IMR-90 (cell line): ENCODE measurements at regions not wholly inside any gene's neighbourhood (a gene's known extent, or its start where the extent isn't known, plus 50 kb on each side); places are given as distances from the start of the nearest gene placed in this dataset.

Experiments
- ATAC-seq: fragments of 200-7000 bp; cut with Tn5 transposase; 2 replicates; pipeline ENCODE4 v1.9.1; 2020; ENCODE audit warnings: low read depth, mild to moderate bottlenecking, moderate library complexity
- BruUV-seq: library from RNA; stranded (reverse); fragments of 400-500 nt; replicated peaks from 2 replicates; lab custom pipeline; 2021; lab: Mats Ljungman, UMichigan
- CTCF ChIA-PET: fragments of 300-600 bp; formaldehyde crosslinking; extraction: SDS; loops from one replicate; lab custom pipeline; 2021; ENCODE audit warnings: antibody characterized with exemption; lab: Yijun Ruan, JAX
- POLR2A ChIA-PET: fragments of 300-600 bp; sonication (Branson Sonifier 250); formaldehyde crosslinking; loops from one replicate; lab custom pipeline; 2022; ENCODE audit warnings: antibody characterized with exemption; ENCODE audit not compliant: unreplicated experiment; lab: Charles Lee
- DNase-seq: peaks from one replicate; pipeline ENCODE4 v3.0.0; 2013
- H2AFZ ChIP-seq: replicated peaks from 2 replicates; pipeline ENCODE3; 2013; ENCODE audit warnings: low read length, mild to moderate bottlenecking; ENCODE audit not compliant: poor library complexity
- H2AK5ac ChIP-seq: 2 replicates; pipeline ENCODE4 v1.6.1; 2013; ENCODE audit warnings: low read depth, low read length, inconsistent platforms
- H2AK9ac ChIP-seq: replicated peaks from 2 replicates; pipeline ENCODE3; 2013; ENCODE audit warnings: mild to moderate bottlenecking, low read depth, low read length, moderate library complexity; ENCODE audit not compliant: poor library complexity
- H2BK120ac ChIP-seq: 2 replicates; pipeline ENCODE4 v1.6.1; 2013; ENCODE audit warnings: low read depth, low read length, inconsistent platforms
- H2BK15ac ChIP-seq: 3 replicates; pipeline ENCODE4 v1.6.1; 2013; ENCODE audit warnings: low read depth, low read length, inconsistent platforms
- H2BK20ac ChIP-seq: 2 replicates; pipeline ENCODE4 v1.6.1; 2013; ENCODE audit warnings: low read depth, mild to moderate bottlenecking, inconsistent platforms, low read length, moderate library complexity
- H2BK5ac ChIP-seq: 2 replicates; pipeline ENCODE4 v1.6.1; 2013; ENCODE audit warnings: mild to moderate bottlenecking, low read depth, low read length, inconsistent platforms; ENCODE audit not compliant: poor library complexity, severe bottlenecking
- H3K14ac ChIP-seq: replicated peaks from 2 replicates; pipeline ENCODE4 v1.6.1; 2013; ENCODE audit warnings: low read depth, low read length, inconsistent platforms
- H3K18ac ChIP-seq: 2 replicates; pipeline ENCODE4 v1.6.1; 2013; ENCODE audit warnings: low read depth, low read length, control low read depth
- H3K23ac ChIP-seq: 2 replicates; pipeline ENCODE4 v1.6.1; 2013; ENCODE audit warnings: low read depth, low read length, inconsistent platforms
- H3K27ac ChIP-seq: 2 replicates; pipeline ENCODE4 v1.5.1; 2013; ENCODE audit warnings: mild to moderate bottlenecking, control low read depth, low read length; ENCODE audit not compliant: insufficient read depth
- H3K27me3 ChIP-seq: 2 replicates; pipeline ENCODE4 v1.6.1; 2013; ENCODE audit warnings: low read length; ENCODE audit not compliant: control insufficient read depth, insufficient read depth
- H3K36me3 ChIP-seq: 2 replicates; pipeline ENCODE4 v1.6.1; 2013; ENCODE audit warnings: low read length, mixed read lengths; ENCODE audit not compliant: control insufficient read depth, insufficient read depth
- H3K4ac ChIP-seq: 2 replicates; pipeline ENCODE4 v1.6.1; 2013; ENCODE audit warnings: low read depth, low read length, inconsistent platforms
- H3K4me1 ChIP-seq: 2 replicates; pipeline ENCODE4 v1.6.1; 2013; ENCODE audit warnings: low read length, mixed read lengths; ENCODE audit not compliant: control insufficient read depth, insufficient read depth
- H3K4me2 ChIP-seq: 2 replicates; pipeline ENCODE4 v1.6.1; 2013; ENCODE audit warnings: low read depth, mild to moderate bottlenecking, control low read depth, low read length, moderate library complexity
- H3K4me3 ChIP-seq: 2 replicates; pipeline ENCODE4 v1.5.1; 2013; ENCODE audit warnings: low read depth, mild to moderate bottlenecking, control low read depth, low read length, moderate library complexity; ENCODE audit not compliant: insufficient read depth
- H3K56ac ChIP-seq: 2 replicates; pipeline ENCODE4 v1.6.1; 2013; ENCODE audit warnings: low read length, inconsistent platforms; ENCODE audit not compliant: insufficient read depth; ENCODE audit errors: extremely low read depth
- H3K79me1 ChIP-seq, 2 experiments: 2 replicates each; pipeline ENCODE4 v1.6.1; 2013; ENCODE audit warnings: low read length in 2 of 2, inconsistent platforms in 1 of 2, low read depth in 1 of 2
- H3K9ac ChIP-seq: 2 replicates; pipeline ENCODE4 v1.6.1; 2013; ENCODE audit warnings: low read depth, low read length, control low read depth
- H3K9me1 ChIP-seq: 2 replicates; pipeline ENCODE4 v1.6.1; 2013; ENCODE audit warnings: low read length, inconsistent platforms; ENCODE audit not compliant: insufficient read depth
- H3K9me3 ChIP-seq: 2 replicates; pipeline ENCODE4 v1.6.1; 2013; ENCODE audit warnings: low read length; ENCODE audit not compliant: control insufficient read depth, insufficient read depth
- H4K20me1 ChIP-seq: 2 replicates; pipeline ENCODE4 v1.6.1; 2013; ENCODE audit warnings: low read length, inconsistent platforms; ENCODE audit not compliant: insufficient read depth
- H4K5ac ChIP-seq: 2 replicates; pipeline ENCODE4 v1.6.1; 2013; ENCODE audit warnings: mild to moderate bottlenecking, low read depth, low read length, control low read depth
- H4K8ac ChIP-seq, 2 experiments: 2 replicates each; pipeline ENCODE4 v1.6.1; 2013; ENCODE audit warnings: low read depth in 2 of 2, low read length in 2 of 2, control low read depth in 1 of 2, inconsistent platforms in 1 of 2
- H4K91ac ChIP-seq: 2 replicates; pipeline ENCODE4 v1.6.1; 2013; ENCODE audit warnings: low read depth, low read length, inconsistent platforms; ENCODE audit not compliant: insufficient read depth
- BHLHE40 ChIP-seq: fragments of 150-350 bp; IDR thresholded peaks from 2 replicates; pipeline ENCODE4 v1.6.1; 2016; ENCODE audit warnings: mild to moderate bottlenecking, low read depth, low read length
- CEBPB ChIP-seq: IDR thresholded peaks from 2 replicates; pipeline ENCODE4 v1.6.1; 2012; ENCODE audit warnings: low read depth, low read length, improper control_type of control experiment
- FOS ChIP-seq: fragments of 150-350 bp; IDR thresholded peaks from 2 replicates; pipeline ENCODE4 v1.6.1; 2016; ENCODE audit warnings: low read depth, low read length
- MAFK ChIP-seq: IDR thresholded peaks from 2 replicates; pipeline ENCODE4 v1.6.1; 2012; ENCODE audit warnings: low read depth, low read length, improper control_type of control experiment
- NFE2L2 ChIP-seq: fragments of 150-350 bp; IDR thresholded peaks from 2 replicates; pipeline ENCODE4 v1.6.1; 2016; ENCODE audit warnings: low read depth, mild to moderate bottlenecking, low read length
- POLR2A ChIP-seq: IDR thresholded peaks from 2 replicates; pipeline ENCODE4 v1.6.1; 2012; ENCODE audit warnings: mild to moderate bottlenecking, low read depth, low read length
- RAD21 ChIP-seq: IDR thresholded peaks from 2 replicates; pipeline ENCODE4 v1.6.1; 2012; ENCODE audit warnings: low read length, improper control_type of control experiment
- RCOR1 ChIP-seq: IDR thresholded peaks from 2 replicates; pipeline ENCODE4 v1.6.1; 2012; ENCODE audit warnings: mild to moderate bottlenecking, low read length, improper control_type of control experiment; ENCODE audit not compliant: insufficient replicate concordance
- RFX5 ChIP-seq: IDR thresholded peaks from 2 replicates; pipeline ENCODE4 v1.8.0; 2012; ENCODE audit warnings: low read depth, mild to moderate bottlenecking, low read length, moderate library complexity
- SMC3 ChIP-seq: fragments of 150-350 bp; IDR thresholded peaks from 2 replicates; pipeline ENCODE4 v1.6.1; 2016; ENCODE audit warnings: low read depth, mild to moderate bottlenecking, antibody characterized with exemption, low read length, moderate library complexity
- WGBS, 2 experiments: methylation state at CpG; one replicate each; pipeline versions ENCODE4 v1.1.5 to v1.1.7; 2013; ENCODE audit warnings: missing lambda C conversion rate in 2 of 2; ENCODE audit not compliant: insufficient read length in 1 of 2; ENCODE audit errors: extremely low coverage in 2 of 2; 5-methylcytosine and 5-hydroxymethylcytosine counted together
- dilution Hi-C: fragments of 300-500 bp; cut with HindIII; formaldehyde crosslinking; loops from one replicate; pipeline ENCODE4 v1.14.3; 2018; ENCODE audit warnings: low sequenced_read_pairs; ENCODE audit not compliant: unreplicated experiment
- in situ Hi-C: fragments of 300-500 bp; cut with MboI; formaldehyde crosslinking; loops from 3 replicates; pipeline ENCODE4 v1.14.3; 2019; ENCODE audit warnings: low sequenced_read_pairs, inconsistent platforms, mixed read lengths
- intact Hi-C: fragments of 100-400 bp; cut with micrococcal nuclease; formaldehyde crosslinking; loops from 2 replicates; pipeline ENCODE4 v1.10.0; 2022
- TF ChIP-seq, protein P1 (sequence below): fragments of 150-350 bp; IDR thresholded peaks from 2 replicates; pipeline ENCODE4 v1.6.1; 2017; ENCODE audit warnings: mild to moderate bottlenecking, antibody characterized with exemption, low read length, low read depth
- TF ChIP-seq, protein P2 (sequence below): fragments of 150-350 bp; IDR thresholded peaks from 2 replicates; pipeline ENCODE4 v1.6.1; 2016; ENCODE audit warnings: low read depth, mild to moderate bottlenecking, low read length, moderate library complexity, borderline replicate concordance

GRCh38 chr20:22303523-22303922 lies 280.8 kb downstream of the FOXA2 start:
- H3K27ac ChIP-seq = no peak overlapping the region
- H4K5ac ChIP-seq = no peak overlapping the region
- H3K9me1 ChIP-seq = no peaks in the 10 kb centered on the region
- no peaks in the 10 kb centered on the region for H3K4me1 ChIP-seq
- H3K9ac ChIP-seq = no peak overlapping the region
- H2AFZ ChIP-seq = no peak overlapping the region
- H3K4me3 ChIP-seq = no peak overlapping the region
- ChIA-PET POLR2A (no interaction called here), CTCF (no interaction called here)
- no peak overlapping the region for H2BK15ac ChIP-seq
- no peak overlapping the region for H2AK5ac ChIP-seq
- no peak overlapping the region for H2AK9ac ChIP-seq
- H3K9me3 ChIP-seq = peaks cover 2% of the 10 kb centered on the region; the same call in 1 of the 2 replicates
- WGBS, 2 experiments = no CpG with 5 or more reads among the region's 3 CpGs
- H4K20me1 ChIP-seq = no peaks in the 10 kb centered on the region
- H2BK20ac ChIP-seq = no peak overlapping the region
- H3K27me3 ChIP-seq = no peaks in the 10 kb centered on the region
- in situ Hi-C loops = loop anchor here (25.0 kb wide), 1 partner anchor 591 kb away; the partner anchor contains the start of gene PAX1
- BruUV-seq = no TSS peak
- H3K4ac ChIP-seq = no peak overlapping the region
- ATAC-seq (no peak), DNase-seq (no peak)
- H2BK5ac ChIP-seq = no peak overlapping the region
- H3K56ac ChIP-seq = no peak overlapping the region
- no peak overlapping the region for H4K8ac ChIP-seq
- H3K18ac ChIP-seq = no peak overlapping the region
- no peak overlapping the region for H3K23ac ChIP-seq
- H3K14ac ChIP-seq = no peak overlapping the region
- intact Hi-C loops = no loop called here
- TF ChIP-seq CEBPB (no peak), RFX5 (no peak), SMC3 (no peak), FOS (no peak), BHLHE40 (no peak), POLR2A (no peak), NFE2L2 (no peak), RAD21 (no peak), MAFK (no peak), RCOR1 (no peak)
- TF ChIP-seq, protein P1, sequence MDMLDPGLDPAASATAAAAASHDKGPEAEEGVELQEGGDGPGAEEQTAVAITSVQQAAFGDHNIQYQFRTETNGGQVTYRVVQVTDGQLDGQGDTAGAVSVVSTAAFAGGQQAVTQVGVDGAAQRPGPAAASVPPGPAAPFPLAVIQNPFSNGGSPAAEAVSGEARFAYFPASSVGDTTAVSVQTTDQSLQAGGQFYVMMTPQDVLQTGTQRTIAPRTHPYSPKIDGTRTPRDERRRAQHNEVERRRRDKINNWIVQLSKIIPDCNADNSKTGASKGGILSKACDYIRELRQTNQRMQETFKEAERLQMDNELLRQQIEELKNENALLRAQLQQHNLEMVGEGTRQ = no peak
- TF ChIP-seq, protein P2, sequence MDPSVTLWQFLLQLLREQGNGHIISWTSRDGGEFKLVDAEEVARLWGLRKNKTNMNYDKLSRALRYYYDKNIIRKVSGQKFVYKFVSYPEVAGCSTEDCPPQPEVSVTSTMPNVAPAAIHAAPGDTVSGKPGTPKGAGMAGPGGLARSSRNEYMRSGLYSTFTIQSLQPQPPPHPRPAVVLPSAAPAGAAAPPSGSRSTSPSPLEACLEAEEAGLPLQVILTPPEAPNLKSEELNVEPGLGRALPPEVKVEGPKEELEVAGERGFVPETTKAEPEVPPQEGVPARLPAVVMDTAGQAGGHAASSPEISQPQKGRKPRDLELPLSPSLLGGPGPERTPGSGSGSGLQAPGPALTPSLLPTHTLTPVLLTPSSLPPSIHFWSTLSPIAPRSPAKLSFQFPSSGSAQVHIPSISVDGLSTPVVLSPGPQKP = no peak
- no peak overlapping the region for H3K4me2 ChIP-seq
- no peak overlapping the region for H2BK120ac ChIP-seq
- H4K91ac ChIP-seq = no peak overlapping the region
- dilution Hi-C loops = no loop called here
- no peaks in the 10 kb centered on the region for H3K79me1 ChIP-seq
- no peaks in the 10 kb centered on the region for H3K36me3 ChIP-seq
